ENCODE measurements at regions not wholly inside any gene's neighbourhood (a gene's known extent, or its start where the extent isn't known, plus 50 kb on each side); places are given as distances from the start of the nearest gene placed in this dataset.
"Not testable (repeated sequence)": the region's sequence is repeated elsewhere in the genome, so short reads cannot be mapped to it uniquely, and the experiment has no call there.

- no peak for DNase-seq (ENCODE audit: insufficient read length, low spot score)
- no peak for TF ChIP-seq CTCF (IDR thresholded peaks at IDR 0.05; ENCODE audit: insufficient read depth, missing control alignments)
- FAIRE-seq = peak; percentile 71
Observed at GRCh38 chr2:14781142-14781541, 148.6 kb downstream of the LRATD1 start.

GRCh38 chr2:14788814-14789213 is 156.3 kb downstream of the LRATD1 start:
- FAIRE-seq = not testable (repeated sequence)

GRCh38 chr2:14790041-14790640 is 157.6 kb downstream of the LRATD1 start:
- TF ChIP-seq CTCF (IDR thresholded peaks at IDR 0.05; ENCODE audit: insufficient read depth, missing control alignments) = no peak
- DNase-seq (ENCODE audit: insufficient read length, low spot score) (no peak), FAIRE-seq (no peak)

More at GRCh38 chr2:14788814-14789213, 156.3 kb downstream of the LRATD1 start:
- DNase-seq (ENCODE audit: insufficient read length, low spot score) = not testable (repeated sequence)

- no peak for FAIRE-seq
- no peak for DNase-seq (ENCODE audit: insufficient read length, low spot score)
- TF ChIP-seq CTCF (IDR thresholded peaks at IDR 0.05; ENCODE audit: insufficient read depth, missing control alignments) = no peak
Observed at GRCh38 chr2:14803994-14804393, 171.5 kb downstream of the LRATD1 start.

GRCh38 chr2:14804902-14805301 is 172.4 kb downstream of the LRATD1 start:
- FAIRE-seq = no peak
- no peak for DNase-seq (ENCODE audit: insufficient read length, low spot score)
- no peak for TF ChIP-seq CTCF (IDR thresholded peaks at IDR 0.05; ENCODE audit: insufficient read depth, missing control alignments)

GRCh38 chr2:14806613-14807012 is 174.1 kb downstream of the LRATD1 start:
- FAIRE-seq = no peak
- DNase-seq (ENCODE audit: insufficient read length, low spot score) = no peak

GRCh38 chr2:14815201-14815600 is 182.7 kb downstream of the LRATD1 start:
- no peak for DNase-seq (ENCODE audit: insufficient read length, low spot score)
- no peak for TF ChIP-seq CTCF (IDR thresholded peaks at IDR 0.05; ENCODE audit: insufficient read depth, missing control alignments)

More at GRCh38 chr2:14806613-14807012, 174.1 kb downstream of the LRATD1 start:
- no peak for TF ChIP-seq CTCF (IDR thresholded peaks at IDR 0.05; ENCODE audit: insufficient read depth, missing control alignments)

More at GRCh38 chr2:14815201-14815600, 182.7 kb downstream of the LRATD1 start:
- FAIRE-seq = no peak

Measured in D721Med (cell line).